Fibroblast of mammary gland (primary cell): ENCODE measurements at regions not wholly inside any gene's neighbourhood (a gene's known extent, or its start where the extent isn't known, plus 50 kb on each side); places are given as distances from the start of the nearest gene placed in this dataset.

Experiments
- DNase-seq: peaks from one replicate; pipeline ENCODE4 v3.0.0-alpha.2; 2010; ENCODE audit warnings: low read depth
- H3K4me3 ChIP-seq: 2 replicates; pipeline ENCODE4 v1.5.1; 2011; ENCODE audit warnings: low read depth, mild to moderate bottlenecking, low read length, moderate library complexity; ENCODE audit not compliant: control insufficient read depth
- TF ChIP-seq, protein P1 (sequence below): conservative IDR thresholded peaks from 2 replicates; pipeline ENCODE4 v1.5.1; 2011; ENCODE audit warnings: low read depth, low read length, inconsistent platforms; ENCODE audit not compliant: control insufficient read depth, insufficient read depth

- no peak for DNase-seq
- no peak overlapping the region for H3K4me3 ChIP-seq
- TF ChIP-seq, protein P1, sequence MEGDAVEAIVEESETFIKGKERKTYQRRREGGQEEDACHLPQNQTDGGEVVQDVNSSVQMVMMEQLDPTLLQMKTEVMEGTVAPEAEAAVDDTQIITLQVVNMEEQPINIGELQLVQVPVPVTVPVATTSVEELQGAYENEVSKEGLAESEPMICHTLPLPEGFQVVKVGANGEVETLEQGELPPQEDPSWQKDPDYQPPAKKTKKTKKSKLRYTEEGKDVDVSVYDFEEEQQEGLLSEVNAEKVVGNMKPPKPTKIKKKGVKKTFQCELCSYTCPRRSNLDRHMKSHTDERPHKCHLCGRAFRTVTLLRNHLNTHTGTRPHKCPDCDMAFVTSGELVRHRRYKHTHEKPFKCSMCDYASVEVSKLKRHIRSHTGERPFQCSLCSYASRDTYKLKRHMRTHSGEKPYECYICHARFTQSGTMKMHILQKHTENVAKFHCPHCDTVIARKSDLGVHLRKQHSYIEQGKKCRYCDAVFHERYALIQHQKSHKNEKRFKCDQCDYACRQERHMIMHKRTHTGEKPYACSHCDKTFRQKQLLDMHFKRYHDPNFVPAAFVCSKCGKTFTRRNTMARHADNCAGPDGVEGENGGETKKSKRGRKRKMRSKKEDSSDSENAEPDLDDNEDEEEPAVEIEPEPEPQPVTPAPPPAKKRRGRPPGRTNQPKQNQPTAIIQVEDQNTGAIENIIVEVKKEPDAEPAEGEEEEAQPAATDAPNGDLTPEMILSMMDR, result no peak
Observed at GRCh38 chr1:216997069-216997468, 273.8 kb upstream of the ESRRG start.

DNA sequence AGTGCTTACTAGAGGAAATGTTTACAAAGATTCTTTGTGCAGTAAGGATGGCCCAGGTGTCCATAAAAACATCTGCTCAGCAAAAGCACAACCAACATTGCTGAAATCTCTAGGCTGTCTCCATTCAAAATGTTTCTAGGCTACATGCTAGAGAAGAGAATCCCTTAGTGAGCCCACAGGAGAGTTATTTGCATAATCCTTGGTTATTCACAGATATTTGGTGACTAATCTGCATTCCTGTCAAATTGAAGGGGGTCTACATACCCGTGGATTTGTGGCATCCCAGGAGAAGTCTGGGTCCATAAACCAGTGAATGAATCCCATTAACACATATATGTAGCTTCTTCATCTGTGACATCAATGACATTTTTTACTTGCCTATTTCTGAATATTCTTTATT is 261.3 kb upstream of the ESRRG start:
- H3K4me3 ChIP-seq, result no peak overlapping the region
- no peak for DNase-seq
- TF ChIP-seq, protein P1, result no peak

DNA sequence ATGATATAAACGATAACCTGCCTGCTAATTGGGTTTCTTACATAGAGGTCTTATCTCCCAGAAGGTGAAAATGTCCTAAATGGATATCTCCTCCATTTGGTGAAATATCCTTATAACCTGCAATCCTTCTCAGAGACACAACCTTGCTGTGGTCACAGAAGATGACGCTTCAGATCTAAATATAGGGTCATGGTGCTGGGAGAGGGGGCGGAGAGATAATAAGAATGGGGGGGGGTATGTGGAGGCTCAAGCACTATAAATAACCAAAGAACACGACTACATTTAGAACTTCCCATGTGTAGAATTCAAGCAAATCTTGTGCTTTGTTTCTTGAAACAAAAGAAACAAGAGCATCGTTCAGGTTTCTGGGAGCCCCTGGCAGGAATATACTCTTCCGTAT is 260.6 kb upstream of the ESRRG start:
- TF ChIP-seq, protein P1, result no peak
- DNase-seq, result no peak
- no peak overlapping the region for H3K4me3 ChIP-seq

GRCh38 chr1:216961516-216961915 is 238.3 kb upstream of the ESRRG start:
- TF ChIP-seq, protein P1, result no peak
- DNase-seq, result no peak
- no peak overlapping the region for H3K4me3 ChIP-seq

GRCh38 chr1:216960716-216961115 is 237.5 kb upstream of the ESRRG start:
- no peak for DNase-seq
- TF ChIP-seq, protein P1, result no peak
- H3K4me3 ChIP-seq, result no peak overlapping the region

DNA sequence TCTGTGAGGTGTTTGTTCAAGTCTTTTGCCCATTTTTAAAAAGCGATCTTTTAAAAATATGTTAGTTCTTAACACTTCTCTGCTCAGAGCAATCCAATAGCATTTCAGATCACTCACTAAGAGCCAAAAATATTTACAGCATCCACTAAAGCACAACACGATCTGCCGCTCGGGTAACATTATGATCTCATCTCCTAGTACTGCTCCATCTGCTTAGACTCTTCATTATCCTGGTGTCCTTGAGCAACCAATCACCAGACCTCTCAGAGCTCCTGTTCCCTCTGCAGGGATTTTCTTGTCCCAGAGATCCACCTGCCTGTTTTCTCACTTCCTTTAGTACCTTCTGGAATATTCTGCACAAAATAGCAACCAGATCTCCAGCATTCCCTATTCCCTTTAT is 235.3 kb upstream of the ESRRG start:
- no peak overlapping the region for H3K4me3 ChIP-seq
- TF ChIP-seq, protein P1, result no peak
- DNase-seq, result no peak

GRCh38 chr1:216953495-216953894 is 230.3 kb upstream of the ESRRG start:
- TF ChIP-seq, protein P1, result no peak
- DNase-seq, result no peak
- H3K4me3 ChIP-seq, result no peak overlapping the region
